Activated naive CD4-positive, alpha-beta T cell treated with anti-CD3 and anti-CD28 coated beads, Interleukin-2, amount 50 U/mL, for 72 hours (primary cell): ENCODE measurements at regions not wholly inside any gene's neighbourhood (a gene's known extent, or its start where the extent isn't known, plus 50 kb on each side); places are given as distances from the start of the nearest gene placed in this dataset.
"Not testable (repeated sequence)": the region's sequence is repeated elsewhere in the genome, so short reads cannot be mapped to it uniquely, and the experiment has no call there.

Source experiments
- ATAC-seq, 2 donors: fragments of 150-1000 bp; cut with Tn5 transposase; 2 replicates each; pipeline ENCODE4 v1.10.0; 2021; ENCODE audit warnings: mild to moderate bottlenecking in 2 of 2, moderate library complexity in 2 of 2
- DNase-seq, 2 donors: peaks; one replicate each; pipeline ENCODE4 v3.0.0; 2021 to 2022; ENCODE audit warnings: low spot score in 2 of 2
- H3K27ac Mint-ChIP-seq, 2 donors: one replicate each; pipeline ENCODE4 v1.8.0; 2022; ENCODE audit warnings: mild to moderate bottlenecking in 2 of 2, mixed read lengths in 2 of 2
- H3K36me3 Mint-ChIP-seq, 2 donors: one replicate each; pipeline ENCODE4 v1.8.0; 2022; ENCODE audit warnings: mixed read lengths in 2 of 2
- H3K9me3 Mint-ChIP-seq, 2 donors: one replicate each; pipeline ENCODE4 v1.8.0; 2022; ENCODE audit warnings: mixed read lengths in 2 of 2

DNA sequence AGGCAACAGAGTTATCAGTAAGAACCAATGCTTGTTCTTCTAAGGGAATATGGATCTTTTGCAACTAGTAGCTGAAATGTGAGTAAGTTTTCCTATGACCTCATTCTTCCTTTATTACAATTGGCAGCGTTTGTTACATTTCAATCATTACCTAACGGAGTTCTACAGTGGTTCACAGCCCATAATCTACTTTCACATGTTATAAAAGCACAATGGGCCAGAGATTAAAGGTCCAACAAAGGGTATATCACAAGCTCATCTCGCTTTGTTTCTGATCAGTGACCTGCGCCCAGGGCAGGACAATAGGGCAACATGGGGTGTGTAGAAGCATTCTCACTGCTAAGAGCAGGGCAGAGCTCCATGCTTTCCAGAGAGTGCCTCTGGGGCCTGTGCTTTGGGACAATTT lies 279.9 kb upstream of the DYNLRB2 start:
- H3K27ac Mint-ChIP-seq, result no peak overlapping the region
- no peak for DNase-seq
- ATAC-seq, result no peak
- no peaks in the 10 kb centered on the region for H3K36me3 Mint-ChIP-seq
- no peaks in the 10 kb centered on the region for H3K9me3 Mint-ChIP-seq

DNA sequence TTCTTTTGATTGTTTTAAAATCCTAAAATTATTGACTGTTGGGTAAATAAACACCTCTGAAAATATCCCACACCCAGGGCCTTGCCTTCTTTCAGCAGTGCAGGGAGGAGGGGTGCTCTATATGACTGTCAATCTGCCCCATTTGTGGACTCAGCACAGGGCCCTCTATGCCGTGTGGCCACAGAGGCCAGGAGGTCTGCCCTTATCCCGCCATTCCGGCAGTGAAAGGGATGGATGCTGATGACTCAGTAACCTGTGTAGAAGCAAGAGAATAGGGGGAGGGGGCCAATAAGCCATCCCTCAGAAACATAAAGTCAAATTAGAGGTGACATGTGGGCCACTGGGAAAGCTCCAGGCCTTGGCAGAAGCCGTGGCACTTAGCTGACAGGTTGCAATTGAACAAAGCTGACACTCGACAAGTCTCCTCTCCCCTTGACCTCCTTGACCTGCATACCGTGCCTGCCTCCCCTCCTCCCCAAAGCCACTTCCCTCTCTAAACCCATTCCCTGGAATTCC lies 281.4 kb upstream of the DYNLRB2 start:
- ATAC-seq, result no peak
- peaks cover 0 to 4% of the 10 kb centered on the region in 2 donors for H3K9me3 Mint-ChIP-seq
- H3K36me3 Mint-ChIP-seq, result no peaks in the 10 kb centered on the region
- no peak overlapping the region for H3K27ac Mint-ChIP-seq
- DNase-seq, result no peak

DNA sequence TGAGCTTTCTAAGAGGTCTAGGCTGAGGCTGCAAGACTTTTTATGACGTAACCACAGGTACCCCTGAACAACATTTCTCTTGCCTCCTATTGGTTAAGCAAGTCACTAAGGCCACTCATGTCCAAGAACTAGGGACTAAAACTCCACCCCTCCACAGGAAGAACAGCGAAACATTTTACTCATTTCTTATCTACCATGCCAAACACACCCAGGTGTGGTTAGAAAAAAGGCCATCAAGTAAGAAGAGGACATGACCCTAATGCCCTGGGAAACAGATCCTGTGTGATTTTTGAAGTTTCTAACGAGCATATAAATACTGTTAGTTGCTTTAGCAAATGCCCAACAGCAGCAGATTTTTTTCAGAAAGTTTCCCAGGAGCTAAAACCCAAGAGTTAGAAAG lies 282.4 kb upstream of the DYNLRB2 start:
- no peaks in the 10 kb centered on the region for H3K36me3 Mint-ChIP-seq
- DNase-seq, result no peak
- H3K27ac Mint-ChIP-seq, result no peak overlapping the region
- no peak for ATAC-seq
- H3K9me3 Mint-ChIP-seq, result peaks cover 0 to 4% of the 10 kb centered on the region in 2 donors

DNA sequence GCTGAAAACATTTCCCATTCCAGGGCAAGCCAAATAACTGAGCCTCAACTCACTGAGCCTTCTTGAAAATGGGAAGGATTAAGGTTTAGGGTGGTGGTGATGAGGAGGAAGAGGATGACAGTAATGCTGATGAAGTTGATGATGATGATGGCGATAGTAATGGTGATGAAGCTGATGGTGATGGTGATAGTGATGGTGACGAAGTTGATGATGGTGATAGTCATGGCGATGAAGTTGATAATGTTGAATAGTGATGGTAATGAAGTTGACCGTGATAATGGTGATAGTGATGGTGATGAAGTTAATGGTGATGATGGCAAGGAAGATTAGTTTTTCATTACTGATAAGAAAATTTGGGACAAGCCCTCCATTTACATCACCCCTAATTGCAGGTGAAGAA lies 285.8 kb upstream of the DYNLRB2 start:
- H3K27ac Mint-ChIP-seq, result no peak overlapping the region
- DNase-seq, result no peak
- peaks cover 0 to 4% of the 10 kb centered on the region in 2 donors for H3K9me3 Mint-ChIP-seq
- H3K36me3 Mint-ChIP-seq, result no peaks in the 10 kb centered on the region
- no peak for ATAC-seq

DNA sequence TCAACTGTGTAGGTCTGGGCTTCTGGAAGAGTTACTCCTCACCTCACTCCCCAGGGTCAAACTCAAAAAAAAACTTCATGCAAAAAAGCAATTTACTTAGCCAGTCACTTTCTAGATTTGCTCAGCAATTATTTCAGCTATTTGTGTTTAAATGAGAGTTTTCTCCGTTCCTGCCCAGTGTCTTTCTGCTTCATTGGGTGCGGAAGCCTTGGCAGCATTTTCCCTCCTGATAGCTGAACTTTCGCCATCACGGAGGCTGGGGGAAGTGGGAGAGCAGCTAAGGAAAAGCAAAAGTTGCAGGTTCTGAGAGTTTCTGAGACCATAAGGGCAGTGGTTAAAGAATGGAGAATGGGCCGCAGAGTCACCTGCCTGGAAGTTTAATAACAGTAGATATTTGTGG lies 287.1 kb upstream of the DYNLRB2 start:
- ATAC-seq (no peak), DNase-seq (no peak)
- Mint-ChIP-seq H3K36me3 (no peaks in the 10 kb centered on the region), H3K27ac (no peak overlapping the region), H3K9me3 (peaks cover 0 to 4% of the 10 kb centered on the region in 2 donors)

DNA sequence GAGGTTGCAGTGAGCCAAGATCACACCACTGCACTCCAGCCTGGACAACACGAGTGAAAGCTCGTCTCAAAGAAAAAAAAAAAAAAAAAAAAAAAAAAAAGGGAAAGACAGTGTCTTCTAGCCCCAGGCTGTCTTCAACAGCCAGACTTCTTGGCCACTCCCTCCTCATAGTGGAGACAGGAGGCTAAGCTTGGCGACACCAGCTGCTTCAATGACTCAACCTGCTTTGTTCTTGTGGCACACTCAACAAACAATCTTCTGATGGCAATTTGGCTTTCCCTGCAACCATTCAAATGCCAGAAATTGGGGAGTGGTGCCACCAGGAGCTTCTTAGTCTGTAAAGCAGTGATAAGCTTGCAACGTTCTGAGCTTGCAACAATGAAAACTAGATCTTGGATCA lies 290.4 kb upstream of the DYNLRB2 start:
- H3K36me3 Mint-ChIP-seq, result no peaks in the 10 kb centered on the region
- H3K9me3 Mint-ChIP-seq, result peaks cover 0 to 4% of the 10 kb centered on the region in 2 donors
- ATAC-seq (no peak), DNase-seq (no peak)
- no peak overlapping the region for H3K27ac Mint-ChIP-seq

DNA sequence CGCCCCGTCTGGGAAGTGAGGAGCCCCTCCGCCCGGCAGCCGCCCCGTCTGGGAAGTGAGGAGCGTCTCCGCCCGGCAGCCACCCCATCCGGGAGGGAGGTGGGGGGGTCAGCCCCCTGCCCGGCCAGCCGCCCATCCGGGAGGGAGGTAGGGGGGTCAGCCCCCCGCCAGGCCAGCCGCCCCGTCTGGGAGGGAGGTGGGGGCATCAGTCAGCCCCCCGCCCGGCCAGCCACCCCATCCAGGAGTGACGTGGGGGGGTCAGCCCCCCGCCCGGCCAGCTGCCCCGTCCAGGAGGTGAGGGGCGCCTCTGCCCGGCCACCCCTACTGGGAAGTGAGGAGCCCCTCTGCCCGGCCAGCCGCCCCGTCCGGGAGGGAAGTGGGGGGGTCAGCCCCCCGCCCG lies 297.5 kb upstream of the DYNLRB2 start:
- not testable (repeated sequence) for ATAC-seq, H3K27ac Mint-ChIP-seq, DNase-seq, H3K9me3 Mint-ChIP-seq, H3K36me3 Mint-ChIP-seq

DNA sequence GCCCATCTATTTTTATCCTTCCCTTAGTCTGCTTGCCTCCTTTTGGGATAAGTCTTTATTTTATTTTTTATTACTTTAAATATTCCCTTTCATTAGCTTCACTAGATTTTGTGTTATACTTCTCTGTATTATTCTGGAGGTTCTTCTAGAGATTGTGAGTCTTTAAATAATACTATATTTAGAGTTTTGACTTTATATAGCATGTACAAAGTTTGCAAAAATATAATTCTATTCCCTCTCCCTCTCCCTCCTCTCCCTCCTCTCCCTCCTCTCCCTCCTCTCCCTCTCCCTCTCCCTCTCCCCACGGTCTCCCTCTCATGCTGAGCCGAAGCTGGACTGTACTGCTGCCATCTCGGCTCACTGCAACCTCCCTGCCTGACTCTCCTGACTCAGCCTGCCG lies 298.5 kb upstream of the DYNLRB2 start:
- not testable (repeated sequence) for H3K27ac Mint-ChIP-seq, DNase-seq, H3K9me3 Mint-ChIP-seq, H3K36me3 Mint-ChIP-seq, ATAC-seq

DNA sequence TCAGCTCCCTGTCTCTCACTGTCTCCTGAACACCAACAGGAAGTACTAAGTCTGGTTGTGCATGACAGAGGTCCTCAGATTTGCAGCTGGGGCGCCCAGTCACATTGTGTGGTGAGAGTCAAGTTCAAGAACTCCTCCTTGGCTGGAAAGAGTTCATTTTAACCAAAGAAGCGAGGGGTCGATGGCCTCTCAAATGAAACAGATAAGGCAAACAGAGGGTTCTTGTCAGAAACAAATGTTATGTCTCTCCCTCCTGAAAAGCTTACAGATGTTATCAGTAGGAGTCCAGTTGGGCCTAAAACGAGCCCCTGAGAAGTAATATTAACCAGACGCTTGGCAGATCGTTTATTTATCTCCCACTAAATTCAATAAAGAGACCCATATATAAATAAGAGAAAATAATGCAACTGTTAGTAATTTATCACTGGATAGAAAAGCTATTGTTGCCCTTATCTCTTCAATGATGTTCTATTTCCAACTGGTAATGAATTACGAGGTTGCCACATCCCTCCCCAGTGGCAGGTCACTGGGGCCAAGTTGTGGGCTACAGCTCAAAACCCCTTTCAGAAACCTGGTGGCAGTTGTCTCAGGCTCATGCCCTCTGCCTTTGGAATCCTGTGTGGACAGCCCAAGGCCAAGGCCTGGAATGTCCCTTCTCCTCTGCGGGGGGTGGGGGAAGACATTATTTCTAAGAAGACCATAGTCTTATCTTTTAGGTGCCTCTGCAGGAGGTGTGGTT lies 307.5 kb upstream of the DYNLRB2 start:
- no peak for ATAC-seq
- peaks cover 4 to 5% of the 10 kb centered on the region in 2 donors for H3K9me3 Mint-ChIP-seq
- H3K27ac Mint-ChIP-seq, result no peak overlapping the region
- no peak for DNase-seq
- no peaks in the 10 kb centered on the region for H3K36me3 Mint-ChIP-seq

DNA sequence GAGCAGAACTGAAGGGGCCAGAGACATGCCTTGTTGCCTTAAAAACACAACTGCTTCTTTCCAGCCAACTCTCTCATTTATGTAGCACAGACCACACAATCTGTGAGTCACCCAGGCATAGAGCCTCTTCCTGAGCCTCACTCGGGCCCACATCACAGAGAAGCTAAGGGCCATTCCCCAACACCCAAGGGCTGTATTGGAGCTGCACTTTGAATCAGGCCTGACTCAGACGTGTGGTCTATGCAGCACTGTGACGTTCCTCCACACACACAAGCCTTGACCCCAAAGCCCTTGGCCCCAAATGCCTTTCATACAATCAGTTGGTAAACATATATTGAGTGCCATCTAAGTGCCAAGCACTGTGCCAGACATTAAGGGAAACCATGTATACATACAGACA lies 308.9 kb upstream of the DYNLRB2 start:
- no peak overlapping the region for H3K27ac Mint-ChIP-seq
- peak; percentile 88 to 99 for ATAC-seq
- H3K36me3 Mint-ChIP-seq, result no peaks in the 10 kb centered on the region
- peaks cover 4 to 7% of the 10 kb centered on the region in 2 donors for H3K9me3 Mint-ChIP-seq
- DNase-seq, result peak in 1 of 2 donors; percentile 11

DNA sequence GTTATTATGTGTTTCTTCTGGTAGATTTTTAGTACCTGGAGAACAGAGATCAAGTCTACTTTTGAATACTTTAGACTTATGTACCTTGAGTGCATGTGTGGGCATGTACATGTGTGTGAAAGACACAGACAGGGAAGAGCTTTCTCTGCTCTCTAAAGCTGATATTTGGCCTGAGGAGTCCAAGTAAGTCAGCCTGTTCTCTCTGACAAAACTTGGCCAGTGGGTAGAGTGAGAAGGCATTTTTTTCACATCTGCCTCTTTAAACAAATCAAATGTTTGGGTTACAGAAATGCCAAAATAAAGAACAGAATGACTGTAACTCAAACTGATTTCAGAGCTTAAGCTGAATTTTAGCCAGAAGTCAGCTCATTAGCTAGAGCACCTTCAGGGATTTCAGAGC lies 309.7 kb upstream of the DYNLRB2 start:
- ATAC-seq (no peak), DNase-seq (no peak)
- Mint-ChIP-seq H3K27ac (no peak overlapping the region), H3K9me3 (peaks cover 12 to 13% of the 10 kb centered on the region in 2 donors), H3K36me3 (peaks cover 3% of the 10 kb centered on the region in 2 donors)

DNA sequence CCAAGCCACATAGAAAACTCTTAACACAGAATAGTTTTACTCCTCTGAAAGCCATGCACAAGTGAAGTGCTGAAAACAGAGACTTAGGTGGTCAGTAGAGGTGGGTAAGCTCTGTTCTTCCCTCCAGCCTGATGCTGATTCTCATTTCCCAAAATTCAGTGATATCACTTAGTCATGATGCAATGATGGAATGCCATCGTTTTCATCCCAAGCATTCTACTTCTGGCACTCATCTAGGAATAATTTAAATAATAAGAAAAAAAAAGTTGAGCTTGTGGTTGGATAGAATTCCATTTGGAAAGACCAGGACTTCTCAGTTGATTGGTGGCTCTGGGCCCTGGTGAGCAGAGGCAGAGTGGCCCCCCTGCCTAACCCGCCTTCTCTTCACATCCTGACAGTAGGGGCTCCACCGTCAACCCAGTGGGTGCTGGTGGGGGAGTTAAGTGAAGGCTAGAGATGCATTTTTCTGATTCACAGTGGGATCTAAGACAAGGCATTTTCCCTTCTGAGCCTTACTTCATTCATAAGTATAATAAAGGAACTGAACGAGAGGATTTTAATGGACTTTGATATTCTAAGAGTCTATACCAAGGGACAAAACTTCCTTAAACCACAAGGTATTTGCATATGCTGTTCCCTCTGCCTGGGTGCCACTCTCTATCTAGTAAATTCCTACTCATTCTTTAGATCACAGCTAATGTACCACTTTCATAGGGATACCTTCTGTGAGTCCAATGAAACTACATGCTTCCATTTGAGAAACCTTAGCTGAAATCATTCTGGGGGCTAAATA lies 310.3 kb upstream of the DYNLRB2 start:
- no peak for DNase-seq

DNA sequence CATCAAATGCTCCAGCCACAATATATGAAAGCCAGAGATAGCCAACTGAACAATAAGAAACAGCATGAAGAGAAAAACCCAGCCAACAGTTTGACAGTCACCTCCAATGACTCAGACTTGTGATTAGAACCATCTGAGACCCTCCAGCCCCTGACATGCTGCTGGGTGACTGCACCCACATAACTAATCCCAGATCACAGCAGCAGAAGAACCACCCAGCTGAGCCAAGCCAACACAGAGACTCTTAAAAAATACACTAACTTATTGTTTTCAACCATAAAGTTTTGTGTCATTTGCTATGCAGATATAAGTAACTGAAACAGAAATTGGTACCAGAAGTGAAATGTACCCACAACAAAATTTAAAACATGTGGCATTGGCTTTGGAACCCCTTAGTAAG lies 314.3 kb upstream of the DYNLRB2 start:
- Mint-ChIP-seq H3K27ac (no peak overlapping the region), H3K36me3 (peaks cover 4% of the 10 kb centered on the region in 2 donors), H3K9me3 (peaks cover 16% of the 10 kb centered on the region in 2 donors)
- DNase-seq (no peak), ATAC-seq (no peak)

More for the DNA sequence above, 310.3 kb upstream of the DYNLRB2 start:
- Mint-ChIP-seq H3K27ac (no peak overlapping the region), H3K36me3 (peaks cover 4% of the 10 kb centered on the region in 2 donors), H3K9me3 (peaks cover 14 to 16% of the 10 kb centered on the region in 2 donors)
- ATAC-seq, result no peak

DNA sequence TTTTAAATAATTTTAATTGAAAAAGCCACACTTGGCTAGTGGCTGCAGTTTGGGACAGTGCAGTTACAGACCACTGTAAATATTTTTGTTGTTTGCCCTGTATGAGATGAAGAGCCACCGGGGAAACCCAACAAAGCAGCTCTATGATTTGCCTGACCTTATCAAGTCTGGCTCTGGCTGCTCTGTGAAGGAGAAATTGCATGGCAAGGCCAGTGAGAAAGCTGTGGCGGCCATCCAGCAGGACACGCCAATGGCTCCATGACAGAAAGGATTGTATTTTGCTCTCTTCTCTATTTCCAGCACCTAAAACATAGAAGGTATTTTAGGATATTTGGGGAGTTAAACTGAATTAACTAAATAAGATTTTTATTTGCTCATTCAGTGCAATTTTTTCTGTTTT lies 330.0 kb upstream of the DYNLRB2 start:
- no peak overlapping the region for H3K27ac Mint-ChIP-seq
- H3K36me3 Mint-ChIP-seq, result no peaks in the 10 kb centered on the region
- ATAC-seq (no peak), DNase-seq (no peak)
- no peaks in the 10 kb centered on the region for H3K9me3 Mint-ChIP-seq

DNA sequence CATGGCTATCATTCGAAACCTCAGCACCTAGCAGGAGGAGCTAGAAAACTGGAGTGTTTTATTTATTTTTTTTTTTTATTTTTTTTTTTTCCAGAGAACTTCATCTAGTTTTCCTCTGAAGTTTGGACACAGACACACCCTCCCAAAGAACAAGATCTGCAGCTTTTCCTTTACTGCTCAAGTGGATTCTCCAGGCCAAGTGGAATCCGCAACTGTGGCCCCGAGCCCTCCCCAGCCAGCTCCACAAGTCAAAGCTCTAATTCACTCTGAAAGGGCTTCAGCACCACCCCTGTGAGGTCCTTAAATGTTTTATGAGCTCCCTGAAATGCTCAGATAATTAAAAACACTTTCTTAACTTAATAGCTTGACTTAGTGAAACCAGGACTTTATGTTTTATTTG lies 332.1 kb upstream of the DYNLRB2 start:
- no peak for ATAC-seq
- DNase-seq, result no peak
- no peaks in the 10 kb centered on the region for H3K9me3 Mint-ChIP-seq
- no peak overlapping the region for H3K27ac Mint-ChIP-seq
- H3K36me3 Mint-ChIP-seq, result no peaks in the 10 kb centered on the region

DNA sequence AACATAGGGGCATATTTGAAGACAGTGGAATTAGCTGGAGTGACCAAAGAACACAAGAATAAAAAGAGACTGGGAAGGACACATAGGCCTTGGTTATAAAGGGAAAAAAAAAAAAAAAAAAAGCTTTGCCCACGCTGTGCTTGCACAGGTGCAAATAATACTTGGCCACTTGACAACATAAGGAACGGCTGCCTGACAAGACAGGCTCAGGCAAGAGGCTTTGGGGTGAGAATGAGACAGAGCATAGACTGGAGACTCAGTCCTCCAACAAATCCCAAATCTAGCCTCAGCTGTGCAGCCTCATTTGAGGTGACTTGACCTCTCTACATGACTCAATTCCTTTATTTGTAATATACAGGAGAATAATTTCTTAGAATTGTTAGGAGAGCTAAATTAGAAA lies 332.8 kb upstream of the DYNLRB2 start:
- DNase-seq (no peak), ATAC-seq (no peak)

DNA sequence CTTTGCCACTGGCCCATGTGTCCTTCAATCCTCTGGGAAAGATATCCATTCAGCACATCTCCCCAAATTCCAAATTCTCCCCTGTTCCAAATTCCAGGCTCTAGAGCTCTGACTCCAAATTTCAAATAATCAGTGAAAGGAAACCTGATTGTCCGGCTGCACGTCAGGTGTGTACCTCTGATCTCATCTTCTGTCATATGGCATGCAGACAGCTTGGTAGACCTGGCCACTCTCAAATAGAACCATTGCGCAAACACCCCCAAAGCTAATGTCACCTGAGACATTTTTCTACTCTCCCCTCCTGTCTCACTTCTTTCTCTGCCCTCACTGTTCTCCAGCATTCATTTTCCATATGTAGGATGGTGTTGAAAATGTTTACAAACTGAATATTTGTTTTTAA lies 337.0 kb upstream of the DYNLRB2 start:
- no peak for DNase-seq
- ATAC-seq, result no peak
- Mint-ChIP-seq H3K27ac (no peak overlapping the region), H3K36me3 (no peaks in the 10 kb centered on the region), H3K9me3 (peaks cover 0 to 5% of the 10 kb centered on the region in 2 donors)

More for the DNA sequence above, 332.8 kb upstream of the DYNLRB2 start:
- H3K9me3 Mint-ChIP-seq, result no peaks in the 10 kb centered on the region
- no peaks in the 10 kb centered on the region for H3K36me3 Mint-ChIP-seq
- H3K27ac Mint-ChIP-seq, result no peak overlapping the region
